Adipose tissue (tissue), 3 donors: ENCODE measurements at regions not wholly inside any gene's neighbourhood (a gene's known extent, or its start where the extent isn't known, plus 50 kb on each side); places are given as distances from the start of the nearest gene placed in this dataset.
"Not testable (repeated sequence)": the region's sequence is repeated elsewhere in the genome, so short reads cannot be mapped to it uniquely, and the experiment has no call there.

Experiments used
- H3K27ac ChIP-seq: one replicate; pipeline ENCODE4 v1.5.1; 2013; ENCODE audit warnings: low read depth, low read length
- WGBS, 3 donors: extraction: QIAGEN DNeasy Blood & Tissue Kit; methylation state at CpG; one replicate each; pipeline ENCODE4 v1.1.7; 2013; 5-methylcytosine and 5-hydroxymethylcytosine counted together
- donor health status: healthy with polysubstance abuse.
- donor health status: Bipolar disorder and iron deficiency.
- donor health status: healthy.

DNA sequence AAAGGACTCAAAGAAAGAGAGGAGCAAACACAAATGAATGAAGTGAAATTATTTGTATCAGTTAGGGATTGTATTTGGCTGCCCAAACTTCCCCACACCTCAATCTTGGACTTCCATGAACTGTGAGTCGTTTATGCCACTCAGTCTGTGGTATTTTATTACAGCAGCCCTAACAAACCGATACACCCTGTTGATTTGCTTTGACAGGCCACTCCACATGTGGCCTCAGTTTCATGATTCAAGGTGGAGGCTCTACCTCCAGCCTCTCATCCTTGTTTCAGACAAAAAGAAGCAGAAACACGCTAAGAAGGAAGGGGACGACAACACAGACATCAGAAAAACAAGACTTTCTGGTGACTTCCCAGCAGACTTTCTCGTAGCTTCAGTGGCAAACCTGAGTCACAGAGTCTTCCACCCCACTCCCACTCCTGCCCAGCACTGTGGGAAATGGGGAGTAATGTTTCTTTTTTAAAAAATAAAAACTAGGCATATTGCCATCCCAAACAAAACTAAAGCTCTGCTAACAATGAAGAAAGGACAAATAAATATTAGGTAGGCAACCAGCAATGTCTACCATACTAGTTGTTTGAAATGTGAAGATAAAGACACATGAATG, 52.2 kb upstream of the ABCA1 start:
- WGBS, 3 donors = 89 to 91% (median 90%) methylated on average over 5 of the region's 5 CpGs
- H3K27ac ChIP-seq = no peak overlapping the region

DNA sequence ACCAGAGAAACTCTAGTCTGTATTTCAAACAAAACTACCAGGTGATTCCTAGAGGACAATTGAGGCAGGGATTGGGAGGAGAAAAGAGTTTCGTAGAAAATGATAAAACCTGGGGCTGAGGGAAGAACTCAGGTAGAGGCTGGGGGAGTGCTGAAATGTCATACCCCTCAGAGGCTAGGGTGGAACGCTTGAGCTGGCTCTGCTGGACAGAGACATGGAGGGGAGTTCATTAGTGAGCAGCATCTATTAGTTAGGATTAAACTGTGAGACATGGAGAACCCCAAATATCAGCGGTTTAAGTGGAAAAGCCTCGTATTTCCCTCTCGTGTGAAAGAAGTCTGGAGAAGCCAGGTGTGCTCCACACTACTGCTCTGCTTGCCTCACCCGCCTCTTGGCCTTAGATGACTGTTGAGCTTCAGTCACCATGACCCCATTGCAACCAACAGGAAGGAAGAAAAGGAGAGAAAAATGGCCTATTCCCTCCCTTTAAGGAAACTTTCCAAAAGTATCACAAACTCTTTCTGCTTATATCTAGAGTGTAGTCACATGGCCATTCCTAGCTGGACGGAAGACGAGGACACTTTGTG, 53.7 kb upstream of the ABCA1 start:
- 67 to 94% (median 93%) methylated on average over 8 of the region's 8 CpGs for WGBS, 3 donors
- no peak overlapping the region for H3K27ac ChIP-seq

DNA sequence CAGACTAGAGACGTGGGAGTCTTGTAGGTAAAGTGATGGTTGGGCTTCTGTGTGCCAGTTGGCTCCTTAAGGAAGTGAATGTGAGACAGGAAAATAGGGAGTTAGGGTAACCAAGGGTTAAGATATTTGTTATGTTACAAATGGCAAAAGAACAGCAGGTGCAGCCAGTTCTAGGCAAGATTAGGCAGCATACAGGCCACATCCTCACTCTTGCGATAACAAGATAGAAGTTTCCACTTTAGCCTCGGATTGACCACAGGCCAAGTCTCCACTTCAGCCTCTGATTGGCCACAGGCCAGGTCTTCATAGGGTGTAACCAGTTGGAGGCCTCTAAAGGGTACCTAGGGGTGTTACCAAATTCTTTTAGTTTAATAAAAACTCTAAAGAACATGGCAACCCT, 54.6 kb upstream of the ABCA1 start:
- no peak overlapping the region for H3K27ac ChIP-seq

DNA sequence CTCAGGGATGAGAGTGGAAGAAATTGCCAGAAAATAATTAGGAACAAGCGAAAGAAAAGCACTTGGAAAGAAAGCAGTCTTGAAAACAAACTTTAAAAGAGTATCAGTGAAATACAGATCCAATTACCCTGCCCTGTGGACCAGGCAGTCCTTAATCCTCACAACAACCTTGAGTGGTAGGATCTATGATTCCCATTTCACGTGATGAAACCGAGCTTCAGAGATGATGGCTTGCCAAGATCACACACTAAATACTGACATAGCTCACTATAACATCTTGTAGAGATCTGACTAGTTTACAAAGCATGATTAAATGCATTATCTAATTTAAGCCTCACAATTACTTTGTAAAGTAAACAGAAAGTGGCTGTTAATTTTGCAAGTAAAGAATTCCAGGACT, 55.5 kb upstream of the ABCA1 start:
- no peak overlapping the region for H3K27ac ChIP-seq
- 59 to 68% (median 63%) methylated on average over 3 of the region's 3 CpGs for WGBS, 3 donors

More for the DNA sequence above, 54.6 kb upstream of the ABCA1 start:
- WGBS, 3 donors = 44 to 69% (median 60%) methylated on average over 3 of the region's 3 CpGs

DNA sequence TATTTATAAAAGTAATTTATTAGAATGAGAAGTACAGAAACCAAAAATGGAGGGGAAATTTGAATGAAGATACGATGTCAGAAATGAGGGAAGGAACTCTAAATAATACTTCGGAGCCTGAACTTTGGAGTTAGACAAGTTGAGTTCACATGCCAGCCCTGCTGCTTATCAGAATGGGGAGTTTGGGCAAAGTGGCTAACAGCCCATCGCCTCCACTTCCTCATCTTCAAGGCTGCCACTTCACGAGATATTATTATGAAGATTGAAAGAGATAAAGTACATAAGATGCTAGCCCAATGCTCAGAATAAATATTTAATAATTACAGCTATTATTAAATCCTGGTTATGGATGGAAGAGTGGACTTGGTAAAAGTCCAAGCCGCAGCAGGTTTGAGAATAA, 56.2 kb upstream of the ABCA1 start:
- no peak overlapping the region for H3K27ac ChIP-seq

DNA sequence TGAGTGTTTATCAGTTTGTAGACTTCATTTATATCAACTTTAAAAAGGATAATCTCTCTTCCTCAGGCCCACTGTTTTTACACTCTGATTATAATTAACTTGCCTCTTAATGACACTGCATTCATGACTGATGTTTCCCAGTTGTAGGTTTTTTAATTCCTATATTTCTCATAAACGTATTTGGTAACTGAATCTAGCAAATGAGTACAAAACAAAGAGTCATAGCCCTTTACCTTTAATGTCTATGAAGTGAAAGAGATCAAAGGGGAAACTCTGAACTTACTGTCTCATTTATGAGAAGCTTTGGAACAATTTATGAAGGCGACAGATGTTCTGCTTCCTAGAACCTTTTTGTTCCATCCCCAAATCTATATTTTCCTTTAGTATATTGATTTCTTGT, 56.6 kb upstream of the ABCA1 start:
- WGBS, 3 donors = 60 to 82% (median 71%) methylated on average over 2 of the region's 2 CpGs
- no peak overlapping the region for H3K27ac ChIP-seq

More for the DNA sequence above, 56.2 kb upstream of the ABCA1 start:
- 54 to 60% (median 57%) methylated on average over 5 of the region's 5 CpGs for WGBS, 3 donors

DNA sequence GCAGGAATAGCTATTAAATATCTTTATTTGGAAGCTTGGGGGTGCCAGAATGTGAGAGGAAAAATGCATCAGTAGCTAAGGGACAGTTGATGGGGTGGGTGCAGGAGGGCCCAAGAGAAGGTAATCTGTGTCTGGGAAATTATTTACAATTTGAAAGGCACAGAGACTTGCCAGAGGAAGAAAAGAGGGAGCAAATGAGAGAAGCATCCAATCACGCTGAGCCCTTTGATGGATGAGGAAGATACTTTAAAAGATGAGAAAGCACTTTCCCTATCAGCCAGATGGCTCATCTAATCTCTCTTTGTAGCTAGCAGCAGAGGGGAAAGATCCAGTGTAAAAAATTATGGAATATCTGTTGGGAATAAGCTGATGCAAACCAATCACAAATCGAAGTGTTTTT, 57.0 kb upstream of the ABCA1 start:
- no peak overlapping the region for H3K27ac ChIP-seq
- 71 to 79% (median 79%) methylated on average over 2 of the region's 2 CpGs for WGBS, 3 donors

DNA sequence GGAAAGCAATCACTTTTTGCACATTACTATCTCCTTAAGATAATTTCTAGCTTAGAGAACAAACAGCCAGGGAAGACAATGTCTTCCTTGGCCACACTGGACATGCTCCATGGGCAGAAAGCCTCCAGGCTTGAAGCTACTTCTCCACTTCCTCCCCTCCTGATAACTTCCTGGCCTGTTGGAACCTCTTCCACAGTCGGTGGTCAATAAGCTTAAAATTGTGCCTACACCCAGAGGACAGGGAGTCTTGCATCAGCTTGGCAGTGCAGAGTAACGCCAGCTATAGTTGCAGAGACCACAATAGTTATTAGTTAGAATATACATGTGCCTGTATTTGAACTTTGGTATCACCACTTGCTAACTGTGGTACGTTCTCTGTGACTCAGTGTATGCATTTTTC, 58.1 kb upstream of the ABCA1 start:
- no peak overlapping the region for H3K27ac ChIP-seq
- WGBS, 3 donors = 60 to 81% (median 77%) methylated on average over 3 of the region's 3 CpGs

DNA sequence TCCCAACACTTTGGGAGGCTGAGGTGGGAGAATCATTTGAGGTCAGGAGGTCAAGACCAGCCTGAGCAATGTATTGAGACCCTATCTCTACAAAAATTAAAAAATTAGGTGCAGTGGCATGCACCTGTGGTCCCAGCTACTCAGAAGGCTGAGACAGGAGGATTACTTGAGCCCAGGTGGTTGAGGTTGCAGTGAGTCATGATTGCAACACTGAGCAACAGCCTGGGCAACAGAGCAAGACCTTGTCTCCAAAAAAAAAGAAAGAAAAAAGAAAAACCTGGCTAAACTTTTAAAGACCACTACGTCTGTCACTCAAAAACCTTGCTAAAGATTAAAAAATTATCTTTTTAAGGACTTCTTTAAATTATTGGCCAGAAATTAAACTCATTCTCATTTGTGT, 59.8 kb upstream of the ABCA1 start:
- H3K27ac ChIP-seq = no peak overlapping the region
- 89 to 94% (median 89%) methylated on average over 1 of the region's 1 CpG for WGBS, 3 donors

DNA sequence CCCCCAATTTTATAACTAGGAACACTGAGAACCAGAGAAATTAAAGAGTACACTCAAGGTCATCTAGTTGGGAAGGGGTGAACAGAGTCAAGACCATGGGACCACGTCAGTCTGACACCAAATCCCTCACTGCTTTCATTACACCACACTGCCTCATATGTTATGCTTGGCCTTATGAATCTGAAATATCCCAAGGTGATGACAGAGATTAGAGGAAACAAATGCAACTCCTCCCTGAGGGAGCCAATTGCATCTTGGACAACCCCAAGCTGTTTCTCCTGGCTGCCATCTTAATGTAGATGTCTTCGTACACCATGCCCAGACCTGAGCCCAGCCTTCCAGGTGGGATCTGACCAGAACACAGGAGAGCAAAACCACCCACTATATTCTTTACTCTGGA, 60.6 kb upstream of the ABCA1 start:
- WGBS, 3 donors = 79 to 90% (median 84%) methylated on average over 2 of the region's 2 CpGs
- no peak overlapping the region for H3K27ac ChIP-seq

DNA sequence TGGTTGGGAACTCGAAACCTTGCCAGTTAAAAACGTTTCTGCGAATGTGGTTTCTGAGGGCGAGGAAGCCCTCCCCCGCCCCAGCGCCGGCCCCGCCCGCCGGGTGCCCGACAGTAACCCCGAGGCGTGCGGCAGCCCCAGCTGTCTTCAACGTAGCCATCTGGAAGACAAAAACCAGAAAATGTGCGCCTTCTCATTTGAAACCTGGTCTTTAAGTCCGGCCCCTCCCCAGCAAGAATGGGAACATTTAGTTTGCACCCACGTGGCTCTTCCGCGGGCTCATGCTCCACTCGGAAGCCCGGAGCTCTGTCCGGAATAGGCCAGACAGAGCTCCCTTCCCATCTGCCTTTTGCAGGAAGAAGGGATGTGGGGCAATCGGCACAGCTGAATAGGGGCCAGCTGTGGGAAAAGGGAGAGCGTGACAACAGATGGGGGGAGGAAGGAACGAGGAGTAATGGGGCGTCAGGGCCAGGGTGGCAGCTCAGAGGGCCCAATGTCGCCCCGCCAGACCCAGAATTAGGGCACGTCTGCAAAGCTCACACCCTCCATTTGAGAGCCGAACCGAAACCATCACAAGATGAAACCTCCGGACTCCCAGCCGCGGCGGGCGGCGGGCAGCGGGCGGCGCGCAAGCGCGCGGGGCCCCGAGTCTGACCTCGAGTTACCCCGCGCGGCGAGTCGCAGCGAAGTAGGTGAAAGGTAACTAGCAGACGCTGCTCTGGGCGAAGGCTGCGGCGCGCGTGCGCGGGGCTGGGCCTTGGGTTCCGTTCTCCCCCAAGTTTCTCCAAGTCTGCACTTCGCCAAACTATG, 63.4 kb upstream of the ABCA1 start:
- 0% methylated on average over 62 to 63 of the region's 63 CpGs for WGBS, 3 donors
- peak overlapping the region; percentile 90 for H3K27ac ChIP-seq

DNA sequence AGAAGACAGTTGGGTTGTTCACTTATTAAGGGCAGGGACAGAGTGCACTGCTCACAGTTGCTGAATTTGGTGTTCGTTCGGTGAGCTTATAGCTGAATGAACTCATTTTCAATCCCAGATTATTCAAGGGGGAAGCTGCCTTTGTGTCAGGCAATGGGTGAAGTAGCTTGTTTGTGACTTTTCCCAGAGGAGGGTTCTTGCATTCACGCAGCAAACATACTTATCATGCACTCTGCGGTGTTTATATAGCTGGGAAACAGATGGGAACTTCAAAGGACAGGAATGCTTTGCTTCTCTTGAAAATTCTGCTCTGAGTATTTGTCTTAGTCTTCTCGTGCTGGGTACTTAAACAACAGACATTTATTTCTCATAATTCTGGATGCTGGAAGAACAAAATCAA, 64.7 kb upstream of the ABCA1 start:
- no peak overlapping the region for H3K27ac ChIP-seq
- WGBS, 3 donors = 50 to 72% (median 68%) methylated on average over 5 of the region's 5 CpGs

DNA sequence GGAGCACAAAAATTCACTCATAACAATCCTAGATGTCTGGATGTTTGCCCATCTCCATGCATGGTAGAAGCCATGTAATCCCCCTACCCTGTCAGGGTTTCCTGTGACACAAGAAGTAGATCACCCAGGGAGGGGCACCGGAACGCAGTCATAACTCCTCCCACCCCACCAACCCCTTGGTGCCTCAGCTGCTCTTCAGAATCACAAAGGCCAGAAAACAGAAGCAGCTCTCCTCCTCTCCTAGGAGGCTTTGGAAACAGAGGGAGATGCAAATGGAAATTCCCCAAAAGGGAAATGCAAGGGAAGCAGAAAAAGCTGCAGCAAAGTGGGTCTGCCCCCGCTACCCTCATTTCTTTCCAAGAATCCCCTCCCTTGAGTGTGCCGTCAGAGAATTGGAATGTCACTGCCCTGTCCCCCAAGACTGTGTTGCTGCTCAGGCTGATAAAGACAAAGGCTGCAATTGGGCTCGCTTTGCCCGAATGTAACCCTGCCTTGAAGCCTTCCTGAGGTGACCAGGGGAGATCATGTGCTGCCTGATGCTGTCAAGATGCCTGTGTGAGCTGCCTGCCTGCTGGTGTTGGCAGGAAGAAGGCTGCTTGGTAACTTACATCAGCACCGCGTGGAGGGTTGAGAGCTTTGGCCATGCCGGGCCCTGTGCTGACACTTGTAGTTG, 65.5 kb upstream of the ABCA1 start:
- 19 to 50% (median 20%) methylated on average over 9 of the region's 9 CpGs for WGBS, 3 donors
- H3K27ac ChIP-seq = no peak overlapping the region

DNA sequence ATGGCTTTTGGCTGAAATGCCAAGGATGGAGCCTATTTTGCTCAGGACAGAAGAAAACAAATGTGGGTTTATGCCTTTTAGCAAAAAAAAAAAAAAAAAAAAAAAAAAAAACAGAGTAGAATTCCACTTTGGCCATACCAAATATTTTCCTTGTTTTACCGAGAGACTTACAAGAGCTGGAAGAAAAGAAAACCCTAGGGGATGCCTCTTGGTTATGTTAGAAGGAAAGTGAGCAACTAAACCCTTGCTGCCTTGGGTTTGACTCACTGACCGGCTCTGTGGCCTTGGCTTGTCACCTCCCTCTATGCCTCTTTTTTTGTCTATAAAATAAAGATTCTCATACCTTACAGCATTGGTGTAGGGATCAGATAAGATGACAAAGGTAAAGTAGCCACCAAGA, 69.6 kb upstream of the ABCA1 start:
- H3K27ac ChIP-seq = no peak overlapping the region
- WGBS, 3 donors = 54 to 82% (median 70%) methylated on average over 2 of the region's 2 CpGs

DNA sequence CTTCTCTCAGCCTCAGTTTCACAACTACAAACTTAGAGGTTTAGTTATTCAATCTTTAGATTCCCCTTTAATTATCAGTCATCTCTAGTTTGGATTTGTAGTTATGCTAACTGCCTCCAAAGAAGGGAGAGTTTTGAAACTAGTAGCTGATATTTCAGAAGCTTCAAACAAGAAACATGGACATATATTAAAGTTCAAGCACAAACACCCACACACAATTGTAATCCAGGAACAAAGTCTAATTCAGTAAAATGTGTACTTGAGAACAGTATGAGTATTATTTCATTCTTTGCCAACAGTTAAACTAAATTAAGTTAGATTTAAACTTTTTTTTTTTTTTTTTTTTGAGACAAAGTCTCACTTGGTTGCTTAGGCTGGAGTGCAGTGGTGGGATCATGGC, 71.2 kb upstream of the ABCA1 start:
- no peak overlapping the region for H3K27ac ChIP-seq

DNA sequence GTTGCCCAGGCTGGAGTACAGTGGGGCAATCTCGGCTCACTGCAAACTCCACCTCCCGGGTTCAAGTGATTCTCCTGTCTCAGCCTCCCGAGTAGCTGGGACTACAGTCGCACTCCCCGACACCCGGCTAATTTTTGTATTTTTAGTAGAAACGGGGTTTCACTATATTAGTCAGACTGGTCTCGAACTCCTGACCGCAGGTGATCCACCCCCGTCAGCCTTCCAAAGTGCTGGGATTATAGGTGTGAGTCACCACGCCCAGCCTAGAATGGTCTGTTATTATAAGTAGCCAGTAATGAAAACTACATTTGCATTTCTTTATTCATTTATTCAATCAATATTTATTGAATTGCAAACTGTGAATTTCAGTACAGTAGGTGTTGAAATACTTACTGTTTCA, 72.6 kb upstream of the ABCA1 start:
- not testable (repeated sequence) for H3K27ac ChIP-seq
- WGBS, 3 donors = 91 to 98% (median 95%) methylated on average over 11 of the region's 11 CpGs

DNA sequence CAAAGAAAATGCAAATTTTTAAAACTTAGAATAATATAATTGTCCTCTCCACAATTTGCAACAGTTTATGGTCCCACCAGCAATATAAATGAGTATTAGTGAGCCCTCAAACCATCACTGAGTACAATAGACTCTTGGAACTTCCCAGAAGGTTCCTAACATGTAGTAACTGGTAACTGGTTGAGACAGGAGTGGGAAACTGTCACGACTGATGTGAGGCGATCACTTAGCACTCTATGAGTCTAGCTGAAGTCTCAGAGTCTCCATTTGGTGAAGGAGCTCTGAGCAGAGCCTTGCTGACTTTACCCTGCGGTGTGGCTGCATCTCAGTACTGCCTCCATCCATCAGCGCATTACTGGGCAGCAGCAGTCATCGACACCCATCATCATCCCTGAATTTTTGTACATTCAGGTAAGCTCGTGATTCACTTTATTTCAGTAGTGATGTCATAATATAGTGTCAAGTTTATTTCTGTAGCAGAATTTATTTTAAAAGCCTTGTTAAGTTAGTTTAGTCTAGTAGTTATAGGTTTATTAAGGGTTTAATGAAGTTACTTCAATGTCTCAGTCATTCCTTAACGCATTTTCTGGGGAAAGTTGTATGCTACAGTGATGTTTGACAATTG, 76.6 kb upstream of the ABCA1 start:
- no peak overlapping the region for H3K27ac ChIP-seq
- 86 to 88% (median 86%) methylated on average over 7 of the region's 7 CpGs for WGBS, 3 donors

DNA sequence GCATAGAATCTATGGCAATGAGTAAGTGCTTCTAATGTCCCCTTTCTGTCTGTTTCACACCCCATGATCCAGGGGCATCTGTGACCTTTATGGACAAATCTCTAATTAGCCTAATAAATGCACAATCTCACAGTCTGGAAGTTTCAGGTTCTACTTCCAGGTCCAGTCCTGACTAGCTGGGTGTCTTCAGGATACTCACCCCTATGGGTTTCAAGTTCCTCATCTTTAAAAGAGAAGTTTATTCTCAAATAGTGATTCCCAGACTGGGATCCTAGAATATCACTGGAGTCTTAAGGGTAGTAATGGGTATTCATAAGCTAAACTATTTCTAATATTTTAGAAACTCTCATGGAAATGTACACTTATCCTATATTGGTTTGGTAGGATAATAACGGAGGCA, 77.2 kb upstream of the ABCA1 start:
- H3K27ac ChIP-seq = no peak overlapping the region
- 90 to 100% (median 97%) methylated on average over 1 of the region's 1 CpG for WGBS, 3 donors

DNA sequence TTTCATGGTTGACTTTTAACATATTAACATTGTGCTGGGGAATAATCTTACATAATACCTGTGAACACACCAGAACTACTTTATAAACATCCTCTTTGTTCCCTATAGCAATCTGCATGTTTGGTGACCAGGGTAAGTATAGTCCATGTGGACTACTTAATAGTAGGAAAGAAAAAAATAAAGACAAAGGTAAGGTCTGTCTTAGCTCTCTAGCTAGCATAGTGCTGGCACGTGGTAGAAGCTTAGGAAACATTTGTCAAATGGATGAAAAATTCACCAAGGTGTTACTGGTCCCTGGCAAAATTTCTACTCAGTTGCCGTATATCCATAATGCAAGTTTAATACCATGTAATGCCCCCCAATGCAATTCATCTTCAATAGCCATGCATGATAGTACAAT, 78.6 kb upstream of the ABCA1 start:
- 59 to 80% (median 59%) methylated on average over 2 of the region's 2 CpGs for WGBS, 3 donors
- H3K27ac ChIP-seq = no peak overlapping the region
